ENCODE measurements at regions not wholly inside any gene's neighbourhood (a gene's known extent, or its start where the extent isn't known, plus 50 kb on each side); places are given as distances from the start of the nearest gene placed in this dataset.

- Histone ChIP-seq H4K20me1 (ENCODE audit: control insufficient read depth, insufficient read depth, low read length, poor library complexity, severe bottlenecking) (no peaks in the 10 kb centered on the region), H3K4me3 (ENCODE audit: control extremely low read depth in 1 of 5, extremely low read depth in 1 of 5, insufficient read depth in 1 of 5, low read depth in 2 of 5, low read length in 4 of 5) (no peak overlapping the region), H3K9me3 (ENCODE audit: control extremely low read depth in 1 of 3, control insufficient read depth in 2 of 3, insufficient read depth in 1 of 3, low read length in 2 of 3) (no peaks in the 10 kb centered on the region), H3K27me3 (replicated peaks in 1 of 4; ENCODE audit: control extremely low read depth in 1 of 4, control insufficient read depth in 3 of 4, insufficient read depth in 4 of 4, low read length in 3 of 4) (no peaks in the 10 kb centered on the region), H2AFZ (ENCODE audit: insufficient read depth, low read depth, low read length, poor library complexity, severe bottlenecking) (no peak overlapping the region), H3K4me2 (replicated peaks; ENCODE audit: low read depth, low read length, poor library complexity, severe bottlenecking) (no peak overlapping the region), H3K9ac (ENCODE audit: low read length) (no peak overlapping the region), H3K36me3 (replicated peaks in 1 of 2; ENCODE audit: control extremely low read depth in 1 of 2, control insufficient read depth in 1 of 2, extremely low read depth in 1 of 2, insufficient read depth in 2 of 2, low read length in 1 of 2) (no peaks in the 10 kb centered on the region), H3K27ac (ENCODE audit: low read length in 2 of 2) (no peak overlapping the region), H3K4me1 (ENCODE audit: control insufficient read depth in 2 of 2, insufficient read depth in 2 of 2, low read length in 2 of 2) (no peaks in the 10 kb centered on the region), H3K79me2 (ENCODE audit: control insufficient read depth, insufficient read depth, low read length) (no peaks in the 10 kb centered on the region)
- ATAC-seq (ENCODE audit: low read depth) (no peak), DNase-seq (no peak)
- TF ChIP-seq CTCF (IDR thresholded peaks at IDR 0.05) (no peak), EZH2 (IDR thresholded peaks at IDR 0.05; ENCODE audit: borderline replicate concordance, insufficient read depth, low read depth, low read length, poor library complexity, severe bottlenecking) (no peak)
- Mint-ChIP-seq H3K4me1 (no peaks in the 10 kb centered on the region), H3K27ac (no peak overlapping the region), H3K27me3 (no peaks in the 10 kb centered on the region), H3K4me3 (no peak overlapping the region), H3K9me3 (ENCODE audit: insufficient read depth) (no peaks in the 10 kb centered on the region)
- ChIA-PET CTCF (no interaction called here), POLR2A (no interaction called here)
- WGBS (ENCODE audit: insufficient coverage) = no CpG with 5 or more reads among the region's 1 CpG
- intact Hi-C loops (cut with micrococcal nuclease) = no loop called here
These were observed 376.3 kb upstream of the PRMT6 start for GRCh38 chr1:106680216-106680615.

GRCh38 chr1:106680776-106681344 lies 375.6 kb upstream of the PRMT6 start:
- intact Hi-C loops (cut with micrococcal nuclease) = no loop called here
- 80% methylated on average over 1 of the region's 4 CpGs for WGBS (ENCODE audit: insufficient coverage)

More at GRCh38 chr1:106680776-106681344, 375.6 kb upstream of the PRMT6 start:
- Mint-ChIP-seq H3K9me3 (ENCODE audit: insufficient read depth) (no peaks in the 10 kb centered on the region), H3K27ac (no peak overlapping the region), H3K4me3 (no peak overlapping the region), H3K27me3 (no peaks in the 10 kb centered on the region), H3K4me1 (no peaks in the 10 kb centered on the region)
- Histone ChIP-seq H2AFZ (ENCODE audit: insufficient read depth, low read depth, low read length, poor library complexity, severe bottlenecking) (no peak overlapping the region), H3K4me3 (ENCODE audit: control extremely low read depth in 1 of 5, extremely low read depth in 1 of 5, insufficient read depth in 1 of 5, low read depth in 2 of 5, low read length in 4 of 5) (no peak overlapping the region), H3K4me1 (ENCODE audit: control insufficient read depth in 2 of 2, insufficient read depth in 2 of 2, low read length in 2 of 2) (no peaks in the 10 kb centered on the region), H3K27me3 (replicated peaks in 1 of 4; ENCODE audit: control extremely low read depth in 1 of 4, control insufficient read depth in 3 of 4, insufficient read depth in 4 of 4, low read length in 3 of 4) (no peaks in the 10 kb centered on the region), H3K9ac (ENCODE audit: low read length) (no peak overlapping the region), H3K4me2 (replicated peaks; ENCODE audit: low read depth, low read length, poor library complexity, severe bottlenecking) (no peak overlapping the region), H4K20me1 (ENCODE audit: control insufficient read depth, insufficient read depth, low read length, poor library complexity, severe bottlenecking) (no peaks in the 10 kb centered on the region), H3K27ac (ENCODE audit: low read length in 2 of 2) (no peak overlapping the region), H3K79me2 (ENCODE audit: control insufficient read depth, insufficient read depth, low read length) (no peaks in the 10 kb centered on the region), H3K9me3 (ENCODE audit: control extremely low read depth in 1 of 3, control insufficient read depth in 2 of 3, insufficient read depth in 1 of 3, low read length in 2 of 3) (no peaks in the 10 kb centered on the region), H3K36me3 (replicated peaks in 1 of 2; ENCODE audit: control extremely low read depth in 1 of 2, control insufficient read depth in 1 of 2, extremely low read depth in 1 of 2, insufficient read depth in 2 of 2, low read length in 1 of 2) (no peaks in the 10 kb centered on the region)
- no peak for TF ChIP-seq CTCF (IDR thresholded peaks at IDR 0.05)
- TF ChIP-seq EZH2 (IDR thresholded peaks at IDR 0.05; ENCODE audit: borderline replicate concordance, insufficient read depth, low read depth, low read length, poor library complexity, severe bottlenecking) = no peak
- CTCF ChIA-PET = no interaction called here
- ATAC-seq (ENCODE audit: low read depth) (no peak), DNase-seq (no peak)
- POLR2A ChIA-PET = no interaction called here
